ENCODE measurements at regions not wholly inside any gene's neighbourhood (a gene's known extent, or its start where the extent isn't known, plus 50 kb on each side); places are given as distances from the start of the nearest gene placed in this dataset.
"Not testable (repeated sequence)": the region's sequence is repeated elsewhere in the genome, so short reads cannot be mapped to it uniquely, and the experiment has no call there.

DNA sequence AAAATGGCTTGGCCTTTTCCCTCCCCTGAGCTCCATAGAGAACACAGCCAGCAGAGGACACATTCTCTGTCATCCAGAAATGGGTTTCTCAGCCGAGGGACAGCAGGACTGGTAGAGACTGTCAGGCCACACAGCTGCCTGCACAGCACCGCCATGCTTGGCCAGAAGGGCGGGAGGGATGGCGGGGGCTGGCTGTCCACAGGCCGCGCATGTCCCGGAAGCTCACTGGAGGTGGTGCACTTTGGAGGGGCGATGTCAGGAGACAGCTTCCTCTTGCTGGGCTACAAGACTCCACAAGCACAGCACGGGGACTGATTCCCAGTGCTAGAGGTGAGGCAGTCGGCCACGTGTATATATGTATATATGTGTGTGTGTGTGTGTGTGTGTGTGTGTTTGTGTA is 125.3 kb downstream of the GOLGA6L4 start:
- H3K4me3 ChIP-seq (ENCODE audit: low read depth in 2 of 2, low read length in 1 of 2); H3K4me1 ChIP-seq (ENCODE audit: control insufficient read depth in 1 of 2, insufficient read depth in 2 of 2, low read depth in 1 of 2, low read length in 1 of 2); H3K9me2 ChIP-seq; H3K27ac ChIP-seq (ENCODE audit: low read depth in 2 of 2, low read length in 1 of 2); H4K20me1 ChIP-seq (ENCODE audit: insufficient read depth); H3K9me3 ChIP-seq; H3K27me3 ChIP-seq (ENCODE audit: insufficient read depth); H3K9ac ChIP-seq; H2AFZ ChIP-seq (ENCODE audit: low read depth); CTCF ChIA-PET; H3K4me2 ChIP-seq; H3K36me3 ChIP-seq (replicated peaks in 1 of 2; ENCODE audit: control insufficient read depth in 1 of 2, insufficient read depth in 2 of 2, low read length in 1 of 2); H3F3A ChIP-seq (replicated peaks; ENCODE audit: insufficient read depth); H3K79me2 ChIP-seq (ENCODE audit: insufficient read depth); DNase-seq; POLR2A ChIA-PET: not testable (repeated sequence)
- WGBS (ENCODE audit: low lambda C conversion rate), result no CpG with 5 or more reads among the region's 11 CpGs

- H3F3A ChIP-seq (replicated peaks; ENCODE audit: insufficient read depth); POLR2A ChIA-PET; H3K27me3 ChIP-seq (ENCODE audit: insufficient read depth); H3K9me3 ChIP-seq; H3K4me1 ChIP-seq (ENCODE audit: control insufficient read depth in 1 of 2, insufficient read depth in 2 of 2, low read depth in 1 of 2, low read length in 1 of 2); H3K36me3 ChIP-seq (replicated peaks in 1 of 2; ENCODE audit: control insufficient read depth in 1 of 2, insufficient read depth in 2 of 2, low read length in 1 of 2); H3K4me2 ChIP-seq; CTCF ChIA-PET; DNase-seq; H3K27ac ChIP-seq (ENCODE audit: low read depth in 2 of 2, low read length in 1 of 2); H3K9ac ChIP-seq; H3K79me2 ChIP-seq (ENCODE audit: insufficient read depth); H4K20me1 ChIP-seq (ENCODE audit: insufficient read depth); H3K9me2 ChIP-seq; H2AFZ ChIP-seq (ENCODE audit: low read depth); H3K4me3 ChIP-seq (ENCODE audit: low read depth in 2 of 2, low read length in 1 of 2): not testable (repeated sequence)
Measured at GRCh38 chr15:84384421-84384820, 148.8 kb downstream of the GOLGA6L4 start.

DNA sequence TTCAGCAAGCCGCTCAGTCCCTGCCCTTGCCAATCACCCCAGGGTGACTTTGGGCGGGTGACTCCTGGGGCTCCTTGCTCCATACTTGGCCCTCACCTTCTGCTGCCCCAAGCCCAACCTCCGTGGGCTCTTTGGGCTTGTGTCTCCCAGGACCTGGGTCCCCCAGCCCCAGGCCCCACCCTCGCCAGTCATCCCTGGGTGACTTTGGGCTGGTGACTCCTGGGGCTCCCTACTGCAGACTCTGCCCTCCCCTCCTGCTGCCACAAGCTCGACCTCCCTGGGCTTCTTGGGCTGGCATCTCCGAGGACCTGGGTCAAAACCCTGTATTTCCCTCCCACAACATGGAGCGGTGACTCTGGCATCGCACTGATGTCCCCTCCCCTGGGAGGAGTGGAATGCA is 151.5 kb downstream of the GOLGA6L4 start:
- Histone ChIP-seq H2AFZ (ENCODE audit: low read depth) (no peak overlapping the region), H3K4me2 (no peak overlapping the region), H3K79me2 (ENCODE audit: insufficient read depth) (no peaks in the 10 kb centered on the region), H3K36me3 (replicated peaks in 1 of 2; ENCODE audit: control insufficient read depth in 1 of 2, insufficient read depth in 2 of 2, low read length in 1 of 2) (no peaks in the 10 kb centered on the region), H3F3A (replicated peaks; ENCODE audit: insufficient read depth) (no peaks in the 10 kb centered on the region), H3K4me1 (ENCODE audit: control insufficient read depth in 1 of 2, insufficient read depth in 2 of 2, low read depth in 1 of 2, low read length in 1 of 2) (no peaks in the 10 kb centered on the region; a peak in 1 of 4 replicates), H3K27ac (ENCODE audit: low read depth in 2 of 2, low read length in 1 of 2) (no peak overlapping the region), H3K4me3 (ENCODE audit: low read depth in 2 of 2, low read length in 1 of 2) (no peak overlapping the region), H3K9me2 (no peaks in the 10 kb centered on the region), H3K27me3 (ENCODE audit: insufficient read depth) (peaks cover 8% of the 10 kb centered on the region; the same call in 1 of the 2 replicates), H4K20me1 (ENCODE audit: insufficient read depth) (no peaks in the 10 kb centered on the region), H3K9ac (no peak overlapping the region), H3K9me3 (no peaks in the 10 kb centered on the region)
- ChIA-PET CTCF (no interaction called here), POLR2A (no interaction called here)
- no peak for TF ChIP-seq RAD21 (IDR thresholded peaks at IDR 0.05; ENCODE audit: low read length)
- TF ChIP-seq TAF1 (IDR thresholded peaks at IDR 0.05; ENCODE audit: borderline replicate concordance, low read depth, low read length), result no peak
- TF ChIP-seq FOSL2 (IDR thresholded peaks at IDR 0.05; ENCODE audit: borderline replicate concordance, low read depth), result no peak
- no peak for TF ChIP-seq RXRA (IDR thresholded peaks at IDR 0.05; ENCODE audit: borderline replicate concordance, low read depth)
- no peak for TF ChIP-seq JUND (IDR thresholded peaks at IDR 0.05)
- no peak for TF ChIP-seq MEF2A (IDR thresholded peaks at IDR 0.05; ENCODE audit: borderline replicate concordance, low read depth)
- TF ChIP-seq SMC3 (IDR thresholded peaks at IDR 0.05; ENCODE audit: low read depth, low read length), result no peak
- no peak for TF ChIP-seq CTCF (IDR thresholded peaks at IDR 0.05)
- no peak for TF ChIP-seq GATA2 (CRISPR knock-in tag; IDR thresholded peaks at IDR 0.05)
- TF ChIP-seq FOXJ3 (CRISPR knock-in tag; IDR thresholded peaks at IDR 0.05), result no peak
- no peak for TF ChIP-seq RFX5 (IDR thresholded peaks at IDR 0.05; ENCODE audit: low read length)
- TF ChIP-seq EP300 (IDR thresholded peaks at IDR 0.05; ENCODE audit: borderline replicate concordance in 1 of 2, low read depth in 1 of 2, low read length in 1 of 2), result no peak
- no peak for TF ChIP-seq RCOR1 (IDR thresholded peaks at IDR 0.05; ENCODE audit: low read length)
- TF ChIP-seq, protein P1, sequence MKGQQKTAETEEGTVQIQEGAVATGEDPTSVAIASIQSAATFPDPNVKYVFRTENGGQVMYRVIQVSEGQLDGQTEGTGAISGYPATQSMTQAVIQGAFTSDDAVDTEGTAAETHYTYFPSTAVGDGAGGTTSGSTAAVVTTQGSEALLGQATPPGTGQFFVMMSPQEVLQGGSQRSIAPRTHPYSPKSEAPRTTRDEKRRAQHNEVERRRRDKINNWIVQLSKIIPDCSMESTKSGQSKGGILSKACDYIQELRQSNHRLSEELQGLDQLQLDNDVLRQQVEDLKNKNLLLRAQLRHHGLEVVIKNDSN (IDR thresholded peaks at IDR 0.05; ENCODE audit: borderline replicate concordance, low read depth), result no peak
- no peak for TF ChIP-seq CHD2 (IDR thresholded peaks at IDR 0.05; ENCODE audit: low read length, partially characterized antibody)
- TF ChIP-seq SIN3A (IDR thresholded peaks at IDR 0.05; ENCODE audit: borderline replicate concordance, low read depth, low read length), result no peak
- no peak for TF ChIP-seq GABPA (IDR thresholded peaks at IDR 0.05; ENCODE audit: low read depth)
- TF ChIP-seq, protein P2, sequence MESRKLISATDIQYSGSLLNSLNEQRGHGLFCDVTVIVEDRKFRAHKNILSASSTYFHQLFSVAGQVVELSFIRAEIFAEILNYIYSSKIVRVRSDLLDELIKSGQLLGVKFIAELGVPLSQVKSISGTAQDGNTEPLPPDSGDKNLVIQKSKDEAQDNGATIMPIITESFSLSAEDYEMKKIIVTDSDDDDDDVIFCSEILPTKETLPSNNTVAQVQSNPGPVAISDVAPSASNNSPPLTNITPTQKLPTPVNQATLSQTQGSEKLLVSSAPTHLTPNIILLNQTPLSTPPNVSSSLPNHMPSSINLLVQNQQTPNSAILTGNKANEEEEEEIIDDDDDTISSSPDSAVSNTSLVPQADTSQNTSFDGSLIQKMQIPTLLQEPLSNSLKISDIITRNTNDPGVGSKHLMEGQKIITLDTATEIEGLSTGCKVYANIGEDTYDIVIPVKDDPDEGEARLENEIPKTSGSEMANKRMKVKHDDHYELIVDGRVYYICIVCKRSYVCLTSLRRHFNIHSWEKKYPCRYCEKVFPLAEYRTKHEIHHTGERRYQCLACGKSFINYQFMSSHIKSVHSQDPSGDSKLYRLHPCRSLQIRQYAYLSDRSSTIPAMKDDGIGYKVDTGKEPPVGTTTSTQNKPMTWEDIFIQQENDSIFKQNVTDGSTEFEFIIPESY (IDR thresholded peaks at IDR 0.05; ENCODE audit: borderline replicate concordance, low read depth), result no peak
- no peak for DNase-seq
- 29% methylated on average over 7 of the region's 8 CpGs for WGBS (ENCODE audit: low lambda C conversion rate)
